Lower leg skin (tissue), 4 donors: ENCODE measurements at regions not wholly inside any gene's neighbourhood (a gene's known extent, or its start where the extent isn't known, plus 50 kb on each side); places are given as distances from the start of the nearest gene placed in this dataset.

Experiments used
- DNase-seq, 2 donors: peaks; one replicate each; pipeline ENCODE4 v3.0.0-alpha.2; 2019; ENCODE audit warnings: low spot score in 2 of 2
- H3K4me3 ChIP-seq: fragments of 200-600 bp; sonication (generic); 2 replicates; pipeline ENCODE4 v1.5.1; 2017; ENCODE audit warnings: mild to moderate bottlenecking, low read depth; ENCODE audit not compliant: poor library complexity, severe bottlenecking
- CTCF ChIP-seq, 3 donors: fragments of 450-650 bp; IDR thresholded peaks; one replicate each; pipeline ENCODE4 v1.5.1; 2016; ENCODE audit warnings: antibody characterized with exemption in 3 of 3, mild to moderate bottlenecking in 3 of 3, moderate library complexity in 2 of 3
- POLR2A ChIP-seq, 2 donors: fragments of 450-650 bp; IDR thresholded peaks; one replicate each; pipeline ENCODE4 v1.6.1; 2016 to 2017; ENCODE audit warnings: antibody characterized with exemption in 2 of 2, mild to moderate bottlenecking in 1 of 2, moderate library complexity in 1 of 2
- WGBS, 2 donors: methylation state at CpG; one replicate each; pipeline ENCODE4 v1.1.5; 2018; 5-methylcytosine and 5-hydroxymethylcytosine counted together
- intact Hi-C: fragments of 100-400 bp; cut with DNase I; formaldehyde crosslinking; loops from one replicate; pipeline ENCODE4 v1.15.0; 2023; ENCODE audit warnings: low total_unique reads

GRCh38 chr4:45944000-45944399, 179.9 kb downstream of the GABRG1 start:
- TF ChIP-seq POLR2A (IDR thresholded peaks at IDR 0.05) (no peak), CTCF (IDR thresholded peaks at IDR 0.05) (no peak)
- intact Hi-C loops = no loop called here
- DNase-seq = no peak
- H3K4me3 ChIP-seq = no peak overlapping the region
- 34 to 87% methylated on average over 1 of the region's 1 CpG for WGBS, 2 donors

- no peak for TF ChIP-seq CTCF (IDR thresholded peaks at IDR 0.05)
- no peak for TF ChIP-seq POLR2A (IDR thresholded peaks at IDR 0.05)
- no peak overlapping the region for H3K4me3 ChIP-seq
- no peak for DNase-seq
- intact Hi-C loops = no loop called here
Measured at GRCh38 chr4:45939056-45939455, 184.8 kb downstream of the GABRG1 start.

- no peak for TF ChIP-seq CTCF (IDR thresholded peaks at IDR 0.05)
- no peak for TF ChIP-seq POLR2A (IDR thresholded peaks at IDR 0.05)
- WGBS, 2 donors = 54 to 67% methylated on average over 1 of the region's 1 CpG
- intact Hi-C loops = no loop called here
- no peak for DNase-seq
- H3K4me3 ChIP-seq = no peak overlapping the region
Measured at GRCh38 chr4:45931154-45931553, 192.7 kb downstream of the GABRG1 start.

GRCh38 chr4:45927641-45928040, 196.2 kb downstream of the GABRG1 start:
- DNase-seq = no peak
- H3K4me3 ChIP-seq = no peak overlapping the region
- no peak for TF ChIP-seq POLR2A (IDR thresholded peaks at IDR 0.05)
- TF ChIP-seq CTCF (IDR thresholded peaks at IDR 0.05) = no peak
- intact Hi-C loops = no loop called here
- 65 to 68% methylated on average over 1 of the region's 1 CpG for WGBS, 2 donors

GRCh38 chr4:45925809-45926208, 198.0 kb downstream of the GABRG1 start:
- H3K4me3 ChIP-seq = no peak overlapping the region
- intact Hi-C loops = no loop called here
- TF ChIP-seq CTCF (IDR thresholded peaks at IDR 0.05) = no peak
- no peak for TF ChIP-seq POLR2A (IDR thresholded peaks at IDR 0.05)
- WGBS, 2 donors = 74 to 81% methylated on average over 1 of the region's 1 CpG
- DNase-seq = no peak

- no peak for DNase-seq
- H3K4me3 ChIP-seq = no peak overlapping the region
- intact Hi-C loops = no loop called here
- WGBS, 2 donors = 84 to 87% methylated on average over 3 of the region's 3 CpGs
- TF ChIP-seq POLR2A (IDR thresholded peaks at IDR 0.05) = no peak
- no peak for TF ChIP-seq CTCF (IDR thresholded peaks at IDR 0.05)
Measured at GRCh38 chr4:45920861-45921260, 203.0 kb downstream of the GABRG1 start.
